ENCODE measurements at regions not wholly inside any gene's neighbourhood (a gene's known extent, or its start where the extent isn't known, plus 50 kb on each side); places are given as distances from the start of the nearest gene placed in this dataset.
"Not testable (repeated sequence)": the region's sequence is repeated elsewhere in the genome, so short reads cannot be mapped to it uniquely, and the experiment has no call there.

DNA sequence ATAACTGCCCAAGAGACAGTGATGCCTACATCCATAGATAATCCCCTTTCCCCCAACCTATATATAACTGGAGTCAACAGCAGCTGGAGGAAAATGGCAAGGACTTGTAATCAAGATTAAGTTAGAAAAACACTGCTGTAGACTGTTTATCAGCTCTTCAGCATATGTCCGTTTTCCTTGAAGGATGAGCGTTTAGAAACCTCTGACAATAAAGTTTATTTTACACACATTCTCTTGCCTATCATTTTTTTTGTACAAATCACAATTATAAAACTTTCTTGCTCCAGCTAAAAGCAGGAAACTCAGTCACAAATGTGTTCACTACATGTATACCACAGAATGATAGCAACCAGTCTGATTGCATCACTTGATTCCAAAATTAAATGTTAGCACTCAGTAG is 50.8 kb downstream of the PPIAL4G start:
- not testable (repeated sequence) for DNase-seq (ENCODE audit: low spot score)

DNA sequence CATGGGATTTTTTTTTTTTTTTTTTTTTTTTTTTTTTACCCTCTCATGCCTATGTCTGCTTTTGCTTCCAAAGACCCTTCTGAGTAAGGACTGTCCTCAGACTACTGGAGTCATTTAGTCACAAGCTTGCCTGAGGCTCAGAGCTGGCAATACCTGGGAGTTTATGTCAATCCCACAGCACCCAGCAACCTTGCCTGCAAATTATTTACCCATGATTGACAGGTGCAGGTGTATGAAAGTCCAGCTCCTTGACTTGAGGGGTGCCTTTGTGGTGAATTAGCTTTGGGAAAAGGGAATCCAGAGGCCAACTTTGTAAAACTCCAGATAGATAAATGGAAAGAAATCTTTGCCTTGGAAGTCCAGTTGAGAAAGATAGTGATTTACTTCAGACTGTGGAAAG is 53.2 kb downstream of the PPIAL4G start:
- not testable (repeated sequence) for DNase-seq (ENCODE audit: low spot score)

DNA sequence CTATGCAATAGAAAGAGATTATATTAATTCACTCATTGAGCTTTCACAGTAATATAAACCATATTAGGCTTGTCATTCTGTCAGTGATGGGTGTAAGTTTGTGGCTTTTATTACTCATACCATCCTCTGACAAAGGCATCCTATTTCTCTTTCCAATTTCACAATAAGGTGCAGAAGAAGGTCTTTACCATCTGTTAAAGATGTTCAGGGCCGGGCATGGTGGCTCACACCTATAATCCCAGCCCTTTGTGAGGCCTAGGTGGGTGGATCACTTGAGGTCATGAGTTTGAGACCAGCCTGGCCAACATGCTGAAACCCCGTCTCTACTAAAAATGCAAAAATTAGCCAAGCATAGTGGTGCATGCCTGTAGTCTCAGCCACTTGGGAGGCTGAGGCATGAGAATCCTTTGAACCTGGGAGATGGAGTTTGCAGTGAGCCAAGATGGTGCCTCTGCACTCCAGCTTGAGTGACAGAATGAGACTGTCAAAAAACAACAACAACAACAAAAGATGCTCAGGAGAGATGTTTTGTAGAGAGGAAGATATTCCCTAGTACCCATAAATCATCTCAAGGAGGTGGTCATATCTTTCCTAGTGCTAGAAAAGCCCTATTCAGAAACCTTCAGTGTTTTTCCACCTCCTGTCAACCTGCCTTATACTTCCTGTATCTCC is 56.0 kb downstream of the PPIAL4G start:
- not testable (repeated sequence) for DNase-seq (ENCODE audit: low spot score)

DNA sequence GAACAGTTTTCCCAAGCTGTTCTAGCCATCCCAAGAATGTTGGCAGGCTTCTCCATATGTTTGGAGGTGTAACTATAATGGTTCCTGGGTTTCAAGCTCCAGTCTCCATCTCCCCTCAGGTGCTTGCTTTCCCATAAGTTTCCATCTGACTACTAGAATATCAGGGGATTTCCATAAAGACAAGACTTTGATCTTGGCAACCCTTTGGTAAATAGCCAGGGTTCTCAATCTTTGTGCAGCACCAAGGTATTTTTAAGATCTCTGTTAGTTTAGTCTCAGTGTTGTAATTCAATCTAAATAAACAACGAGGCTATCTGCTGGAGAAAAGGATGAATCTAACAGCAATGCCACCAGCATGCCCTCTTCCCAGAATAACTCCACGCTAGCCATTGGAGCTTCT is 56.7 kb downstream of the PPIAL4G start:
- not testable (repeated sequence) for DNase-seq (ENCODE audit: low spot score)

DNA sequence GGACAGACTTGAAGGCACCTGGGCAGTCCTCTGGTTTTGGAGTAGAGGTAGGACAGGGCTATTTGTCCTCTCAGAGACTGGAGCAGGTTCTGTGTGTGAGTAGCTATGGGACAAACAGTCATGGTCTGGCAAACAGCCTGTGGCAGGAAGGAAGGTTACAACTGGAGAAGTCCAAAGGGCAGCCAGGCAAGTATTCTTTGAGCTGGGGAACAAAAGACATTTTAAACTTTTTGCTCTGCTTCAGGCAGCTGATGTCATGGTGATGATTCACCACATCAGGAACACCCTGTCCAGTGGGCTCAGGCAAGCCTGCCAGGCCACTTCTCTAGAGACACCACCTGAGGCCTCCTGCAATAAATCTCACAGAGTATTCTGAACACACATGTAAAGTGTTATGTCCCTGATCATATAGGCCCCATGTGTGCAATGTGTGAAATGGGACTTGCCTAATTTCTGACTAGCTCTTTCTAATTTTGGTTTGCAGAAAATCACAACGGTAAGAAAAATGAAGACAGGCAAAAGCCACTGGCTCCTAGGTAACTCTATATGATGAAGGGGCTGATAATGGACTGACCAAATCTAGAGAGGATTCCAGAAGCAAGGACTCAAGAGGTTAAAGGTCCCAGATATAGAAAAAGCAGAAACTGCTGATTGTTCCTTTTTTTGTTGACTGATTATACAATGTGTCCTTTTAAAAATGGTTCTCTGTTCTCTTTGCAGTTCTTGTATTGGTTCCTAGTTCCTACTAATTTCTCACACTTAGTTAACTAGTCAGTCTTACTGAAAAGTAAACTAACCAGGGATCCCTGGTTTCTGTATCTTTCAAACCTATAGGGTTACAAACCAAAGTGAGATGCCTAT is 58.7 kb downstream of the PPIAL4G start:
- not testable (repeated sequence) for DNase-seq (ENCODE audit: low spot score)

DNA sequence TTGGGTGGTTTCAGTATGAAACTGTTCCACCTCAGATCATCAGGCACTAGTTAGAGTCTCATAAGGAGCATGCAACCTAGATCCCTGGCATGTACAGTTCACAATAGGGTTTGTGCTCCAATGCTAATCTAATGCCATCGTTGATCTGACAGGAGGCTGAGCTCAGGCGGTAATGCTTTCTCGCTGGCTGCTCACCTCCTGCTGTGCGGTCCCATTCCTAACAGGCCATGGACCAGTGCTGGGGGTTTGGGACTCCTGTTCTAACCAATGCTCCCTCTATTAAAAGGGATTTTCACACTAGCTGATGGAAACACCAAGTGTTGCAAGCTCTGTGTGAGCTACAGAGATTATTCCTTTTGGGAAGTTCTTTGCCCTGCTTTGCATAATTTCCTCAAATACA is 60.2 kb downstream of the PPIAL4G start:
- not testable (repeated sequence) for DNase-seq (ENCODE audit: low spot score)

DNA sequence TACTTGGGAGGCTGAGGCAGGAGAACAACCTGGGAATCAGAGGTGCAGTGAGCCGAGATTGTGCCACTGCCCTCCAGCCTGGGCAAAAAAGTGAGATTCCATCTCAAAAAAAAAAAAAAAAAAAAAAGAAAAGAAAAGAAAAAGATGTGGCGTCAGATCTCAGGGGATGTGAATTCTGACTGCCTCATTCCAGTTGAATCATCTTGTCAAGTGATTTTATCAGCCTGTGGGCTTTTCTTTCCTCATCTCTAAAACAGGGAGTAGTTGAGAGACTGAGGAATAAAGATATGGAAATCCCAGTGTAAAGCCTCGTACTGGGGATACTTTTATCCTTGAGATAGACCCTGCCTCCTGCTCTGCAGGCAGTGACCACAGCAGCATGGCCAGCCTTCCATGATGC is 65.9 kb downstream of the PPIAL4G start:
- not testable (repeated sequence) for DNase-seq (ENCODE audit: low spot score)

DNA sequence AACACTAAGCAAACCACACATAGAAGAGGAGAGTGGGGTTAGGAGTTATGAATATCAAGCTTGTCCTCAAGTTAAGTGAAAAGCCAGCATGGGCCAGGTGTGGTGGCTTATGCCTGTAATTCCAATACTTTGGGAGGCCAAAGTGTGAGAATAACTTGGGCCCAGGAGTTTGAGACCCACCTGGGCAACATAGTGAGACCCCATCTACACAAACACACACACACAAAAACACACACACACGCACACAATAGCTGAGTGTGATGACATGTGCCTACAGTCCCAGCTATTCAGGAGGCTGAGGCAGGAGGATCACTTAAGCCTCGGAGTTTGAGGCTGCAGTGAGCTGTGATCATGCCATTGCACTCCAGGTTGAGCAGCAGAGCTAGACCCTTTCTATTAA is 69.7 kb downstream of the PPIAL4G start:
- DNase-seq (ENCODE audit: low spot score), result not testable (repeated sequence)

DNA sequence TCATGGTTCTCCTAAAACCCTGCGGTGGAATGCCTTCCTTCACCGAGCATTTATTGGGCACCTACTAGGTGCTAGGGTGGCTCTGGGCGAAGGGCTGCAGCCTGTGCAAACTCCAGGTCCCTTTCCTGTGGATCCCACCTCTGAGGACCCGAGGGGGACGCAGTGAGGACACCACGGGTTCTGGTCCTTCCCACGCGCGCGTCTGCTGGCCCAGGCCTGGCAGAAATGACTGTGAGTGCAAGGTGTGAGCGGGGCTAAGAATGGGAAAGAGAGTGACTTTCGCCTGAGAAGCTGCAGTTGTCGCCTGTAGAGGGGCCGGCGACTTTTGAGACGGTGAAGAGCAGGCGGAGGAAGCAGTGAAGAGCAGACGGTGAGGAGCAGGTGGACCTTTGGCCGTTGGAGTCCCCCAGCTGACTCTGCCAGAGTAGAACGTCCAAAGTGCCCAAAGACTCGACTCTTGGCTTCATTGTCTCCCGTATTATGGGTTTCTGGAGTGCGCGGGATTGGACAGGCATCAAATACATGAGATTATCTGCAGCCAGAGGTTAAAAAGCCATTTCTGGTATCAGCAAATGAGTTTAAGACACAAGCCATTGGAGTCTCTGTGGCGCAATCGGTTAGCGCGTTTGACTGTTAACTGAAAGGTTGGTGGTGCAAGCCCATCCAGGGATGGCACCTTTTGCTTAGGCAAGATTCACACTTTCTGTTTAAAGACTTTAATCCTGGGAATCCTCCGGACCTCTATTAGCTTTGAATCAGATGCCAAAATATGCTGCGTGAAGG is 78.1 kb downstream of the PPIAL4G start:
- DNase-seq (ENCODE audit: low spot score), result not testable (repeated sequence)

DNA sequence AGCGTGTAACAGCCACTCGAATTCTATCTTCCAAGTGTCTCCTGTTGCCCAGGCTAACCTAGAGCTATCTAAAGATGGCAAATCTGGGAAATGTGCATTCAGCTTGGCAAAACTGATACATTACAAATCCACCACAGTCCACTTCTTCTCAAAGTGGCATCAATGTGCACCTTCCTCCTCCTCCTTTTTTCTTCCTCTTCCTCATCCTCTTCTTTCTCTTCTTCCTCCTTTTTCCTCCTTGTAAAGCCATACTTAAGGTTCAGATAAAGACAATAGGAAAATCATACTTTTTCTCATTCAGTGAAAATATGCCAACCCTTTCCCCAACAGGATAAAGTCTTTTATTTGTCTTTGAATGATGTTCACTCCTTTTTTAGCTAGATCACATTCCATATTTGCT is 79.2 kb downstream of the PPIAL4G start:
- DNase-seq (ENCODE audit: low spot score), result not testable (repeated sequence)

DNA sequence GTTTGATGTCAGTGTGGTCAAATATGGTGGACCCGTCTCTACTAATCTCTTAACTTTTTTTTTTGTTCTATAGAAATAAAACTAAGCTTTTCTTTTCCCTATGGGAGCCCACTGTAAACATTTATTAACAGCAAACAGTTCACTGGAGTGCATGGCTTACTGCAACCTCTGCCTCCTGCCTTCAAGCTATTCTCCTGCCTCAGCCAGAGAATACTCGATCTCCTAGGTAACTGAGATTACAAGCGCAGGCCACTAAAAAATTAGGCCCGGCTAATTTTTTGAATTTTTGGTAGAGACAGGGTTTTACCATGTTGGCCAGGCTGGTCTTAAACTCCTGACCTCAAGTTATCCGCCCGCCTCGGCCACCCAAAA is 80.0 kb downstream of the PPIAL4G start:
- peak; percentile 70 for DNase-seq (ENCODE audit: low spot score)

DNA sequence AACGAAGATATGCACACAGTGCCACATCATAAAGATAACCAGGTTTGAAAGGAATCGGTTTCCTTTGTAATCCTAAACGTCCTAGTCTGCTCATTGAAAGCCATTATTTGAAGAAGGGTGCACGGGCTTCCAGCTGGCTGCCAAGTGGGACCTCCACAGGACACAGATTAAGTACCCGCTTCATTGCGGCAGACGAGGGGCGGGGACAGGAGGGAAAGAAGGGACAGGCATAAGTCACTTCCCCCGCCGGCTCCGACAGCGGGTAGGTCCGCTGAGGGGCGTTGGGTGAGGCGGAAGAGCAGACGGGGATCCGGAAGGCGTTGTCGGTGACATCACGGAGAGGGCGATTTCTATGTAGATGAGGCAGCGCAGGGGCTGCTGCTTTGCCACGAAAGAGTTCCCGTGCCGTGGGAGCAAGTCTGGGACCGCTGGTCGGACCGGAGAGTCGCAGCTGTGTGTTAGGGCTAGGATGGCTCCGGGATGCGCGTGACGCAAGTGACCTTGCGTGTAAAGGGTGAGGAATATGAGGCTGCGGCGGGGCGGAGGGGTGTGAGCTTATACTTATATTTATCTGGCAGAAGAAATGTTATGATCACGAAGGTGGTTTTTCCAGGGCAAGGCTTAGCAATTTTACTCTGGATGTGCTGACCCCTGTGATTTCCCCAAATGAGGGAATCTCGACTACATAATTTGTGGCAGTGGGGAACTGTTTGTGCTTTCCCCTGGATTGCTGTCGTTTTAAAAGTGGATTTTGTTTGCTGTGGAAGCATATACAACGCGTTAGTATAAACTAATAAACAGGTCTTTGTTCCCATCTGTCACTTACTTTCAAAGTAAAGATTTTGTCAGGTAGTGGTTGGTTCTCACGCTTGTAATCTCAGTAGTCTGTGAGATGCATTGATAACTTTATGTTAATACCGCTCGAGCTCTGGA is 80.7 kb downstream of the PPIAL4G start:
- DNase-seq (ENCODE audit: low spot score), result peak; percentile 95

DNA sequence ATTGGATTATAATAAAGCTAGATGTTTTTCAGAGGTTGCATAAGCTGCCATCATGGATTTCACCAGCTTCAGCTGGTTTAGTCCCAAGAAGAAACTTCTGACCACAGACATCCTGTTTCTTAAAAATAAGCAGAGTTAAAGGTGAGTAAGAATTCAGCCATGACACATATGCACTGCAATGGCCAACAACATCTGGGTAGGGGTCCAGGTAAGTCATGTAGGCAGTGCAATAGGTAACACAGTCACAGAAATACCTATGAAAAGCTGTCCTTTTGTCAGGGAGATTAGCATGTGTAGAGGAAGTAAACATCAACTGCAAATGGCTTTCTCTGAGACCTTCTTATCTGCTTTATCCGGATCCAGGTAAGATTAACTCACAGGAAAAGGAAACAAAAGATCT is 85.6 kb downstream of the PPIAL4G start:
- not testable (repeated sequence) for DNase-seq (ENCODE audit: low spot score)

DNA sequence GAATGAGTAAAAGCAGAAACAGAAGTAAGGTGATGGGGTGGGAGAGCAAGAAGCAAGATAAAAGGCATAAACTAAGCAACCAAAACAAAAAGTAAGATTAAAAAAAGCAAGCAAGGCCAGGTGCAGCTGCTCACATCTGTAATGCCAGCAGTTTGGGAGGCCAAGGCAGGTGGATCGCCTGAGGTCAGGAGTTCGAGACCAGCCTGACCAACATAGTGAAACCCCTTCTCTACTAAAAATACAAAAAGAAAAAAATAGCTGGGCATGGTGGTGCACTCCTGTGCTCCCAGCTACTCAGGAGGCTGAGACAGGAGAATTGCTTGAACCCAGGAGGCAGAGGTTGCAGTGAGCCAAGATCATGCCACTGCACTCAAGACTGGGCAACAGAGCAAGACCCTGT is 90.6 kb downstream of the PPIAL4G start:
- not testable (repeated sequence) for DNase-seq (ENCODE audit: low spot score)

DNA sequence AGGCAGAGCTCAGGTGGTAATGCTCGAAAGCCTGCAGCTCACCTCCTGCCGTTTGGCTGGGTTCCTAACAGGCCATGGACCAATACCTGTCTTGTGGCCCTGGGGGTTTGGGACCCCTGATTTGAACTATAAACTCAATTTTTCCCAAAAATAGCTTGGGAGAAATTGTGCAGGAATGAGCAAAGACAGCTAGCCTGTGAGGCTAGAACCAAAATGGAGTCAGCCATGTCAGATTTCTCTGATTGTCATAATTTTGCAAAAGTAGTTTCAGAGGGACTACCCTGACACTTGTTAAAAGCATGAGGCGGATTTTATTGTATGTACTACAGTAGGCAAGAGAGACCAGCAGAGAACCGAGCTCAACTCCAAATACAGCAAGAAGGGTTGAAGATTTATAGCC is 91.8 kb downstream of the PPIAL4G start:
- DNase-seq (ENCODE audit: low spot score), result not testable (repeated sequence)

DNA sequence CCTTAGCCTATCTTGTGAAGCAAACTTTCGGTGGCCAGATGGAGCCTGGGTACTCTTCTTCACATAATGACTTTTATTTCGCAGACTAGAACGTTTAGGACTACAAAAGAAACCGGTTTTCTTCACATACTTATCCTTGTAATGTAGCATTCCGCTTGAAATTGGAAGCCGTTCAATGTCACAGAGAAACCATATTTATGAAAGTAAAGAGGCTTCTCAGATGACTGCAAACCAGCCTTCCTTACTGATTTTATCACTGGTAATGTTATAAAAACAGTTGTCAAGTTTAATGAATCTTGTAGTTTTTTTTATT is 94.1 kb downstream of the PPIAL4G start:
- DNase-seq (ENCODE audit: low spot score), result no peak

DNA sequence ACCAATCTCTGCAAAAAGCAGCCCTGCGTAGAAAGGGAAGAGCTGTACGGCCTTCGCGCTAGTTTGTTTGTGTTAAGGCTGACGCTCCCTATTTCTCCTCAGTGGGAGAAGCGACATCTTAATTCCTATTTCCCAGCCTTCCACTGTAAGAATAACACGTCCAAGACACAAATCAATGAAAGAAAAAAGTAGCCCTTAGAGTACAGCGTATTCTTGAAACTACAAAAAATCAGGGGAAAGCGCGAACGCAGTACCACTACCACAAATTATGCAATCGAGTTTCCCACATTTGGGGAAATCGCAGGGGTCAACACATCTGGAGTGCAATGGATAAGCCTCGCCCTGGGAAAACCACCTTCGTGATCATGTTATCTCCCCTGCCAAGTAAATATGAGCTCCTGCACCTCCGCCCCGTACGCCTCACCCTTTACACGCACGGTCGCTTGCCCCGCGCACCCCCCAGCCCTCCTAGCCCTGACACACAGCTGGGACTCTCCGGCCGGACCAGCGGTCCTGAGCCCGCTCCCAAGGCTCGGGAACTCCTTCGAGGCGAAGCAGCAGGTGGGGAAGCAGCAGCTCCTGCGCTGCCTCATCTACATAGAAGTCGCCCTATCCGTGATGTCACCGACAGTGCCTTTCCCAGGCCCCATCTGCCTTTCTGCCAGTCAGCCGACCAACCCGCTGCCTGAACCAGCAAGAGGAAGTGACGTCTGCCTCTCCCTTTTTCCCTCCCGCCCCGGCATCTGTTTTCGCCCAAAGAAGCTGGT is 94.7 kb downstream of the PPIAL4G start:
- peak; percentile 82 for DNase-seq (ENCODE audit: low spot score)

DNA sequence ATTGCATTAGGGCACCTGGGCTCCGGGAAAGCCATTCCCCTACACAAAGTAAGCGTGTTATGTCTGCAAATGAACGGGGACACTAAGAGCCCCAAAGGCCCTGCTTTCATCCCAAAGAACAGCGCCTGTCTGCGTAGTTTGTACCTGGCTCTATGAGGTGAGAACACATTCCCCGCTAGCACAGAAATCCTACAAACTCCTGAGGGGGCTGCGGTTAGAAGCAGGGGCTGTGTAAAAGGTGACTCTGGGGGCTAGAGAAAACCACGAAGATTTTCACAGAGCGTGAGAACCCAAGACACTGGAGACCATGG is 95.2 kb downstream of the PPIAL4G start:
- not testable (repeated sequence) for DNase-seq (ENCODE audit: low spot score)

DNA sequence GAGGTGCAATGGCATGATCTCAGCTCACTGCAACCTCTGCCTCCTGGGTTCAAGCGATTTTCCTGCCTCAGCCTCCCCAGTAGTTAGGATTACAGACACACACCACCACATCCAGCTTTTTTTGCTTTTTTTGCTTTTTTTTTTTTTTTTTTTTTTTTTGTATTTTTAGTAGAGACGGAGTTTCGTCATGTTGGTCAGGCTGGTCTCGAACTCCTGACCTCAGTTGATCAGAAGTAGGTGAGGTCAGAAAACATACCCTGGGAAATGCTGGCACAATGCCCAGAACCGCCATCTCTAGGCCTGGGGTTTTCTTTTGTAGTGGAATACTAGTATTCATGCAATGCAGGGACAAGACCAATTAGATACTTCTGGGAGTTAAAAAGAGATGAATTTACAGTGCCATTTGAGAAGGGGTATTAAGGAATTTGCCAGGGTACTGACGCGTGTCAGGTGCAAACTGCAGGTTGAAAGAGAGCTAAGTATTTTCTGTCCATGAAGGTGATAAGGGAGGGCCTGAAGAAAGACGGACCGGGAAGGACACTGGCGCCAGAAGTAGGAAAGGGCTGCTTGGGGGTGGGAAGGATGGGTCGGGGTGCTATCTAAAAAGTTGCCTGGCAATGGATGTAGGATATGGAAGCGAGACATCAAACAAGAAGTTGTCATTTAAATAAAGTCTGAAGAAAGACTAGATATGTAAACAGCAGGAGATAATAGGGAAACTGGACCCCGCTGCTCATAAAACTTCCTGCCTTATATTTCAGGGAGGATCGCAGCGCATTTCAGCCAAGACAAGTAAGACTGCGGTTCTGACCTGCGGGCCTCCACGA is 95.8 kb downstream of the PPIAL4G start:
- DNase-seq (ENCODE audit: low spot score), result not testable (repeated sequence)

DNA sequence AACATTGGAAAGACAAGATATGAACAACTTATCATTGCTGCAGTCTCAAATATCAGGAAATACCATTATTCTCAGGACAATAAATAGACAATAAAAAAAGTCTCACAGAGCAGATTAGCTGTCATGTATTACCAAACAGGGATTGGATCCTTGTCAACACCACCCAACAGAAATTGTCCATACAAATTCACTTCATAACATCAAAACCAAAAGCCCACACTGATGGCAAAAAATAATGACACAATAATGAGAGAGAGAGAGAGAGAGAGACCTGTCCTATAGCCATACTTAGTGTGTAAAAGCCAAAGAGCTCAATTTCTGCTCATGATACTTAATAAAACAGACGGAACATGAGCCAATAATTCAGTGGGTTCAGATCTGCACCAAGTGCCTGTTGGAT is 96.5 kb downstream of the PPIAL4G start:
- DNase-seq (ENCODE audit: low spot score), result no peak
